ENCODE measurements at regions not wholly inside any gene's neighbourhood (a gene's known extent, or its start where the extent isn't known, plus 50 kb on each side); places are given as distances from the start of the nearest gene placed in this dataset.
A peak's percentile ranks its signal among the peaks of the same experiment; 100 is the strongest.
"Not testable (repeated sequence)": the region's sequence is repeated elsewhere in the genome, so short reads cannot be mapped to it uniquely, and the experiment has no call there.

DNA sequence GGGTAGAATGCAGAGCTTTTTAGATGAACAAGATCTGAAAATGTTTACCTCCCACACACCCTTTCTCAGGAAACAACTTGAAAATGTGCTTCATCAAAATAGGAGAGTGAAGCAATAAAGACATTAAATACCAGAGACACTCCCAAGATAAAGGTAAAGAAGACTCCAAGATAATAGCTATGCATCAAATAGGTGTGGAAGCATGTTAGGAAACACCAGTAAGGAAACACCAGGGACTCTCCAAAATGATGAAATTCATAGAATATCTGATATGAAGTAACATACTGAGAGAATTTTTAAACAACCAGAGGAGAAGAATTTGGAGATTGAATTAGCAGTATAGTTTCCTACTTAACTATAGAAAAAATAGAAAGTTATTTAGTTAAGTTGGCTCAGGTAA is 57.0 kb downstream of the OR10A6 start:
- TF ChIP-seq, protein P1, sequence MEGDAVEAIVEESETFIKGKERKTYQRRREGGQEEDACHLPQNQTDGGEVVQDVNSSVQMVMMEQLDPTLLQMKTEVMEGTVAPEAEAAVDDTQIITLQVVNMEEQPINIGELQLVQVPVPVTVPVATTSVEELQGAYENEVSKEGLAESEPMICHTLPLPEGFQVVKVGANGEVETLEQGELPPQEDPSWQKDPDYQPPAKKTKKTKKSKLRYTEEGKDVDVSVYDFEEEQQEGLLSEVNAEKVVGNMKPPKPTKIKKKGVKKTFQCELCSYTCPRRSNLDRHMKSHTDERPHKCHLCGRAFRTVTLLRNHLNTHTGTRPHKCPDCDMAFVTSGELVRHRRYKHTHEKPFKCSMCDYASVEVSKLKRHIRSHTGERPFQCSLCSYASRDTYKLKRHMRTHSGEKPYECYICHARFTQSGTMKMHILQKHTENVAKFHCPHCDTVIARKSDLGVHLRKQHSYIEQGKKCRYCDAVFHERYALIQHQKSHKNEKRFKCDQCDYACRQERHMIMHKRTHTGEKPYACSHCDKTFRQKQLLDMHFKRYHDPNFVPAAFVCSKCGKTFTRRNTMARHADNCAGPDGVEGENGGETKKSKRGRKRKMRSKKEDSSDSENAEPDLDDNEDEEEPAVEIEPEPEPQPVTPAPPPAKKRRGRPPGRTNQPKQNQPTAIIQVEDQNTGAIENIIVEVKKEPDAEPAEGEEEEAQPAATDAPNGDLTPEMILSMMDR (IDR thresholded peaks at IDR 0.05): no peak
- no peak for TF ChIP-seq POLR2A (IDR thresholded peaks at IDR 0.05)
- no peak overlapping the region for H3K4me3 ChIP-seq (ENCODE audit: low read depth, poor library complexity, severe bottlenecking)

DNA sequence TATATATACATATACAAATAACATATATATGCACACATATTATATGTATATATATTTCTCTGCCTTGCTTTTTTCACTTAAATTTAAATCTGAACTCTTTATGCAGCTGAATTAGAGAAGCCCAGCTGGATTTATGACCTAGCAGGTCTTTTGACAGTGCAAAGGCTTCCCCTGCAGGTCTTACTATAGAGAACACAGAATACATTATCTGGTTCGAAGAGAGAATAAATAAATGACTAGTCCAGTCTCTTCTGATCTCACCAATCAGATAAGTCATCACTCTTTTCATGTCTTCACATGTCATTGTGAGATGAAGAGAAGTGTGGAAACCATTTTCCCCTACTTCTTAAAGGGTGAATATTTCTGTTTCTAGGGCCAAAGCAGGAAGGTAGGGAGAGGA is 58.2 kb downstream of the OR10A6 start:
- TF ChIP-seq, protein P1 (IDR thresholded peaks at IDR 0.05): no peak
- TF ChIP-seq POLR2A (IDR thresholded peaks at IDR 0.05): no peak
- H3K4me3 ChIP-seq (ENCODE audit: low read depth, poor library complexity, severe bottlenecking): no peak overlapping the region
- no peak for DNase-seq (ENCODE audit: low spot score in 2 of 2)
- intact Hi-C loops (cut with DNase I; ENCODE audit: low total_unique reads): no loop called here
- WGBS, 2 donors: 29 to 43% methylated on average over 1 of the region's 1 CpG

More for the DNA sequence above, 57.0 kb downstream of the OR10A6 start:
- intact Hi-C loops (cut with DNase I; ENCODE audit: low total_unique reads): no loop called here
- no peak for DNase-seq (ENCODE audit: low spot score in 2 of 2)

DNA sequence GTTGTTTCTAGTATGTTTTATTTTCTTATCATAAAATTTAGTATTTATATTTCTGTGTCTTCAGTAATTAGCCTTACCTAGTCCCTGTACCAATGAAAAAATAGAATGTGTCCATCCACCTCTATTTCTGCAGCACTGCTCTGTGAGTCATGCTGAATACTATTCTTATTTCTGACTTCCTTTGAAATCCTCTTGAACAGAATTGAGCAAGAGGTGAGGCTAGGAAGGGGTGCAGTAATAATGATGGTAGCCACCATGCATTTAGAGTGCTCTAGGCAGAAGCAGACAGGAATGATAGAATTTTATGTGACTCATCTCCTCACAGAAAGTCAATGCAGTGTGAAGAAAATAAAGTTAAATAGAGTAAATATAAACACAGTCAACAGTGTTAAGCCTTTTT is 60.0 kb downstream of the OR10A6 start:
- no peak overlapping the region for H3K4me3 ChIP-seq (ENCODE audit: low read depth, poor library complexity, severe bottlenecking)
- TF ChIP-seq, protein P1 (IDR thresholded peaks at IDR 0.05): no peak
- TF ChIP-seq POLR2A (IDR thresholded peaks at IDR 0.05): no peak
- no peak for DNase-seq (ENCODE audit: low spot score in 2 of 2)
- intact Hi-C loops (cut with DNase I; ENCODE audit: low total_unique reads): no loop called here

DNA sequence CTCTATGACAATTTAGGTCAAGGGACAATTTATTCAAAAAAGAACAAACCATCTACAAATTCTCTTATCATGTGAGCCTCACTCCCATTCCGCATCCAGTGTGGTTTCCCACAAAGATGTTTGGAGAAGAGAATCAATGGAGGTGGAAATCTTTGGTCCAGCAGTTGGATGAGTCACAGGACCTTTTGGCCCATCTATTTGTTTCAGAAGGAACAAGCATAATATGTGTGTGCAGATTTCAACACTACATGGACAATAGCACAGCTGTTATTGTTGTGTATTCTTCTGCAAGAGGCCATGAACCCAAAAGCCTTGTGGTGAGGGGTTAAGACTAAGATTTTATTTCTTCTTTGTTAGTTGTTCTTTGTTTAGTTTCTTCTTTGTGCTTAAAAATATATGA is 61.6 kb downstream of the OR10A6 start:
- no peak for DNase-seq (ENCODE audit: low spot score in 2 of 2)
- WGBS, 2 donors: 88 to 91% methylated on average over 1 of the region's 1 CpG
- H3K4me3 ChIP-seq (ENCODE audit: low read depth, poor library complexity, severe bottlenecking): no peak overlapping the region
- TF ChIP-seq, protein P1 (IDR thresholded peaks at IDR 0.05): no peak
- TF ChIP-seq POLR2A (IDR thresholded peaks at IDR 0.05): no peak
- intact Hi-C loops (cut with DNase I; ENCODE audit: low total_unique reads): no loop called here

DNA sequence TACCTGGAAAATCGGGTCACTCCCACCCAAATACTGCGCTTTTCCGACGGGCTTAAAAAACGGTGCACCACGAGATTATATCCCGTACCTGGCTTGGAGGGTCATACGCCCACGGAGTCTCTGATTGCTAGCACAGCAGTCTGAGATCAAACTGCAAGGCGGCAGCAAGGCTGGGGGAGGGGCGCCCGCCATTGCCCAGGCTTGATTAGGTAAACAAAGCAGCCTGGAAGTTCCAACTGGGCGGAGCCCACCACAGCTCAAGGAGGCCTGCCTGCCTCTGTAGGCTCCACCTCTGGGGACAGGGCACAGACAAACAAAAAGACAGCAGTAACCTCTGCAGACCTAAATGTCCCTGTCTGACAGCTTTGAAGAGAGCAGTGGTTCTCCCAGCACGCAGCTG is 64.5 kb upstream of the OR5P2 start:
- intact Hi-C loops (cut with DNase I; ENCODE audit: low total_unique reads); DNase-seq (ENCODE audit: low spot score in 2 of 2); H3K4me3 ChIP-seq (ENCODE audit: low read depth, poor library complexity, severe bottlenecking): not testable (repeated sequence)
- 81 to 85% methylated on average over 11 to 14 of the region's 14 CpGs for WGBS, 2 donors

DNA sequence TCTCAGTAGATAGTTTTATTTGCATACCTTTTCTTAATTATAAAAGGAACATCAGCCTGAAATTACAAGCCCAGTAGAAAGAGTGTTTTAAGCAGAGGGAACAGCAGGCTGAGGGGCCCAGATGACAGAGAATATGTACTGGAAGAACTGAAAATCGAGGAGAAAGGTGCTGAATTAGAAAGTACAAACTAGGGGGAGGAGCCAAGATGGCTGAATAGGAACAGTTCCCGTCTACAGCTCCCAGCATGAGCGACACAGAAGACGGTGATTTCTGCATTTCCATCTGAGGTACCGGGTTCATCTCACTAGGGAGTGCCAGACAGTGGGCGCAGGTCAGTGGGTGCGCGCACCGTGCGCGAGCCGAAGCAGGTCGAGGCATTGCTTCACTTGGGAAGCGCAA is 64.1 kb upstream of the OR5P2 start:
- DNase-seq (ENCODE audit: low spot score in 2 of 2); H3K4me3 ChIP-seq (ENCODE audit: low read depth, poor library complexity, severe bottlenecking); intact Hi-C loops (cut with DNase I; ENCODE audit: low total_unique reads): not testable (repeated sequence)
- 92 to 96% methylated on average over 14 of the region's 14 CpGs for WGBS, 2 donors

DNA sequence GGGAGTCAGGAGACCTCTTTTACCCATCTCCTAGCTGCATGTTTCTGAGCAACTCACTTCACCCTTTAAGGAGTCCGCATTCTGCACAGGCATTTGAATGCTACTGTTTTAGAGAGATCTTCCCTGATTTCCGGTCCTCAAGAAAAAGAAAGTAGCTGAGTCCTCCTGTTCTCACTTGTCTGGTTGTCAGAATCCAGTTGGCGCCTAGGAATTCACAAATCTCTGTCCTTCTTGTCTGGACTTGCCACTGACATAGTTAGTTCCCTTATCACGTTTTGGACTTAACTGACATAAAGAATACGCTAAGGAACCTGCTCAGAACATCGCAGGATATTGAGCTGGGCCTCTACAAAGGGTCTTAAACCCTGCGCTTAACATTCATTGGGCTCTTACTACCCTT is 61.3 kb upstream of the OR5P2 start:
- no peak overlapping the region for H3K4me3 ChIP-seq (ENCODE audit: low read depth, poor library complexity, severe bottlenecking)
- DNase-seq (ENCODE audit: low spot score in 2 of 2): peak in 1 of 2 donors; percentile 20
- intact Hi-C loops (cut with DNase I; ENCODE audit: low total_unique reads): no loop called here
- WGBS, 2 donors: 50 to 67% methylated on average over 7 of the region's 7 CpGs
- TF ChIP-seq POLR2A (IDR thresholded peaks at IDR 0.05): no peak
- TF ChIP-seq, protein P1 (IDR thresholded peaks at IDR 0.05): no peak

Measured in lower leg skin (tissue), 4 donors.